ENCODE measurements at regions not wholly inside any gene's neighbourhood (a gene's known extent, or its start where the extent isn't known, plus 50 kb on each side); places are given as distances from the start of the nearest gene placed in this dataset.

DNA sequence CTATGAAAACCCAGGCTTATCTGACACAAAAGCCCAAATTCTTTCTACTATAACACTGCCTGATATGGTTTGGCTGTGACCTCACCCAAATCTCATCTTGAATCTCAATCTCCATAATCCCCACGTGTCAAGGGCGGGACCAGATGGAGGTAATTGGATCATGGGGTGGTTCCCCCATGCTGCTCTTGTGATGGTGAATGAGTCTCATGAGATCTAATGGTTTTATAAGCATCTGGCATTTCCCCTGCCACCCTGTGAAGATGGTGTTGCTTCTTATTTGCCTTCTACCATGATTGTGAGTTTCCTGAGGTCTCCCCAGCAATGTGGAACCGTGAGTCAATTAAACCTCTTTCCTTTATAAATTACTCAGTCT, 123.3 kb upstream of the USP24 start:
- DNase-seq (ENCODE audit: low read depth, low spot score), result no peak

DNA sequence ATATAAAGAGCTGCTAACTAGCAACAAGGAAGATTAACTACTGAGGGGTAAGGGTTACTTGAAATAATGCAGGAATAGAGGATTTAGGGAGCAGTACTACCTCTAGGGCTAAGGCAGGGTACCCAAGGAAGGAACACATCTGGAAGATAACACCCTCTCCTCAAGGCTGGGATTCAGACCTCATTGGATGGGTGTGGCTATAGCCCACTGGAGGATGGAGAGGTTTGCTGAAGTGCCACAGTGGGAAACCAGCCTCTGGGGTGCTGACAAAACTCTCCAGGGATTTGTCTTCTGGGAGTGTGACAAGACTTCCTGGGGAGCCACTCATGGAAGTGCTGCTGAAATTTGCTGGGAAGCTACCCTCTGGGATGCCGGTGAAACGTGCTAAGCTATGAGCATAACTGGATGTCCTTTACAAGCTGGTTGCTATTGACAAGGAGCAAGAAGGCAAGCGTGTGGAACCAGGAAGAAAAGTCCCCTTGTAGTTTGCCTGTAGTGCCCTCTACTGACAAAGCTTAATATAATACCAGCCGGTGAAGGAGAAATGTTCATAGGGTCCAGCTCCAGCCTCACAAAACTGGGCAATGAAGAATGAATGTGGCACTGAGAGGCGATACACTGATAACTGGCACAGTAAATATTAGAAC, 122.8 kb upstream of the USP24 start:
- DNase-seq (ENCODE audit: low read depth, low spot score), result no peak

GRCh38 chr1:55334797-55335196, 119.6 kb upstream of the USP24 start:
- no peak for DNase-seq (ENCODE audit: low read depth, low spot score)

DNA sequence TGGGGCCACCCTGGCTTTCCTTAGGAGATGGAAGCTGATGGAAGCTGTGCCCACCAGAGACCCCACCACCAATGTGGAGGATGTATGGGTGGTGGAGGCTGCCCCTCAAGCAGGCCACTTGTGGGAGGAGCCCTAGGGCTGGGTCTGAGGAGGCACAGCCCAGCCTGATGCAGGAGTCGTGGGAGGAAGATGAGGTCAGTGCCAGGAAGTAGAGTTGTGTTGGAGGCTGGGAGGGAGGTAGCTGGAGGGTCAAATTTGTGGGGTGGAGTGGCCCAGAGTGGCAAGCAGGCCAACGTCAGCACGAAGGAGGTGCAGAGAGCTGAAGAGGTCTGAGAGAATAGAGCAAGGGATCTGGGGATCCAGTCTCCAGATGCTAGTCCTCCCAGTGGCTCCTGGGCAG, 119.0 kb upstream of the USP24 start:
- no peak for DNase-seq (ENCODE audit: low read depth, low spot score)

DNA sequence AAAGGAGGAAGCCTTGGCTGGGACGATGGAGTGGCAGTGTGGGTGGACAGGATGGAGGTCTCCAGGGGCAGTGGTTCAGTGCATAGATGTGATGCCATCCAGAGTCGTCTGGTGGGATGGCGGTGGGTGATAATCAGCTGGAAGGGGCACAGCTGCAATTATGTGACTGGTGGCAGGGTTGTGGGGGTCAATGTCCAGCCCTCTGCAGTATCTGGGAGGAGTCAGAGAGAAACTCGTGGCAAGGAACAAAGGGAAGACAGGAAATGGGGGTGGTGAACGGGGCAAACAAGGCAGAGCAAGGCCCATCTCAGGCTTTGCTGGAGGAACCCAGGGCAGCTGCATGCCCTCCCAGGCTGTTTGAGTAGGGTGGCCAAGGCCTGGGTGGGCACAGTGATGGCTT, 118.3 kb upstream of the USP24 start:
- no peak for DNase-seq (ENCODE audit: low read depth, low spot score)

DNA sequence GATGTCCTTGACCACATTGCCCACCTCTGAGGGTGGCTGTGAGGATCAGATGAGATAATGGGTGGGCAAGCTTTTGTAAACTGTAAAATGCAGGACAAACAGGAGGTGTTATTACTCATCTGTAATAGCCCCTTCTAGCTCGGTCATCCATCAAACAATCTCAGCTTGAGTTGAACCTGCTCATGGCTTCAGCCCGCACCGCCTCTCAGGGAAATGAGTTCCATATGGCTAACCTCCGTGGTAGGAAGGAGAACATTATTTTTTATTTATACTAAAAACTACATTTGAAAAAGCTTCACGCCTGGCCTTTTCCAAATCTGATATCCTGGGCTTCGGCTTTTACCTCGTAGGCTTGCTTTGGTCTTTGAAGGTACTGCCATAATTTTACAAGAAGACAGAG, 116.2 kb upstream of the USP24 start:
- DNase-seq (ENCODE audit: low read depth, low spot score), result no peak

- no peak for DNase-seq (ENCODE audit: low read depth, low spot score)
Observed at GRCh38 chr1:55329808-55330432, 114.8 kb upstream of the USP24 start.

GRCh38 chr1:55329091-55329490, 113.9 kb upstream of the USP24 start:
- DNase-seq (ENCODE audit: low read depth, low spot score), result no peak

DNA sequence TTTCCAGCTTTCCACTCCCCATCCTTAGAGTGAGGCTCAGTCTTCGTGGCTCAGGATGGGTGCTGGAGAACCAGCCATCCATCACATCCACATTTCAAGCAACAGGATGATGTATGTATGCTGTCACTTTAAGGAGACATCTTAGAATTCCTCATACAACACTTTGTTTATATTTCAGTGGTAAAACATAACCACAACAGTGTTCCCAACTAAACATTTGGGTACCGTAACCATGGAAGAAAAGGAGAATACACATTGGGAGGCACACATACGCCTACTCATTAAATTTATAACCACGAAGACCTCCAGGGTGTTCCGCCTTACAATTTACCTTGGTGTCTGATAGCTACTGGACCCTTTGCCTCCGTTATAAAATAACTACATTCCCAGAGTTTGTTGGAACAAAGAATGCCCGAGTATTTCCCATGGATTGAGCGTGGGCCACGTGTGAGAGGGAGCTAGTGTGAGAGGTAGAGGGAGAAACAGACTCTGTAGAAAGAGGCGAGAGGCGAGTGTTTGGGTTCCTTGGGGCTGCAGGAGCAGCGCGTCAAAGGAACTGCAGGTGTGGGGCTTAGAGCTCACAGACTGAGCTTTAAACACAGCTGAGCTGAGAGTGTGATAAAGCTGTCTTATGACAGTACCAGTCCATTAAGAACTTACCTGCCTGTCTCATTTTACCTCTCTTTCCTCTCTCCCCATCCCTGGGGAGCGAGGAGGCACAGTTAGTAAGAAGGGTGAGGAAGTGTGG, 111.5 kb upstream of the USP24 start:
- no peak for DNase-seq (ENCODE audit: low read depth, low spot score)

GRCh38 chr1:55323760-55324159, 108.6 kb upstream of the USP24 start:
- no peak for DNase-seq (ENCODE audit: low read depth, low spot score)

GRCh38 chr1:55322842-55323241, 107.7 kb upstream of the USP24 start:
- no peak for DNase-seq (ENCODE audit: low read depth, low spot score)

DNA sequence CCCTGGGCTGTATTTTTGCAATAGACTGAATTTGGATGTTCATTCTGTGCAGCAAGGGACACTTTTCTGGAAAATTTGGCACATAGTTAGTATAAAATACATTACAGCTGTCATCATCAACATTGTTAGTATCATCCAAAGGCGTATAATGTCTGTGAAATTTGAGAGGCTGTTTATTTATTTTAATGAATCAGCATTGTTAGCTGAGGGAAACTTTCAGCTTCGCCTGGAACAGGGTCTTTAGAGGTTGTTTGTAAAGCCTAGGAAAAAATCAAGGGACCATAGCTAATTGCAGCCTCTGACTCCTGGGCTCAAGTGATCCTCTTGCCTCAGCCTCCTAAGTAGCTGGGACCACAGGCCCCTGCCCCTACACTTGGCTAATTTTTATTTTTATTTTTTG, 106.8 kb upstream of the USP24 start:
- no peak for DNase-seq (ENCODE audit: low read depth, low spot score)

- DNase-seq (ENCODE audit: low read depth, low spot score), result no peak
Observed at GRCh38 chr1:55320891-55321290, 105.7 kb upstream of the USP24 start.

DNA sequence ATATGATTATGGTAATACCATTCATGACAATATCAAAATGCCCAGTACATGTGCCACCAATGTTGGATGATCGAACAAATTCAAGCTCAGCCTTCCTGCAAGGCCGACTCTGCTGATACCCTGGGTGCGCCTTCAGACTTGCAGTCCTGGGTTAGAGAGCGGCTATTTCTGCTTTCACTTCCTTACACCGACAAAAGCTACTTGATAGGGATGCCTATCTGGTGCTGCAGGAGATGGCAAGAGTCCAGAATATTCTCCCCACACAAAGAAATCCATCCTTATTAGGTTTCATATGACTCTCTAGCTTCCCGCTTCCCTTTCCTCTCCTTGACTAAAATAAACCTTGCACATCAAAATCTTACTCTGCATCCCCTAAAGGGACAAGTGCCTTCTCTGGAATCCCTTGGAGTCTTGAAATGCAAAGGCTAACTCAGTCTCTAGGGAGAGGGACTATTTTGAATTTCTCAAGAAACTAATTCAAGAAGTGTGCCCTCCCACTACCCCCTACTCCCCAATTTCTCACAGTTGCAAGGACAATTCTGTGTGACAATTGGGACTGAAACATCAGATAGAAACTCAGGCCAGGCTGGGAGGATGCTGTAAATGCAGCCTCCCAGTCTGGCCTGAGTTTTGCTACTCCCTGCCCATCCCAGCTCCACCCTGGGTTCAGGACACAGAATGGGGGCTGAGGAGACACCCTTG, 103.1 kb upstream of the USP24 start:
- DNase-seq (ENCODE audit: low read depth, low spot score), result no peak

DNA sequence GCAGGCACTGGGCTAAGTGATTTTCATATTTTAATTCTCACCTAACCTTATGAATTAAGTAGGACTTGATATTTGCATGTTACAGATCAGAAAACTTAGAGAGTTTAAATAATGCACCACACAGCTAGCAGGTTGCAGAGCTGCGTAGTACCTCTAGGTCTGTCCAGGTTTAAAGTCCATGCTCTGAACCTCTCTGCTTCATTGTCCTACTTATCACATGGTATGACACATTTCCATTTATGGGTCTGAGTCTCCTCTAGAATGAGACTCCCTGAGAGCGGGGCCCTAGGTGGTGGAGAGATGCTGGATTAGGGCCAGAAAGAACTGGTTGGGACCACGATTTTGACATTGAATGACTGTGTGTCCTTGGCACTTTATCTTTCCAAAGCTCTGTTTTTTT, 102.5 kb upstream of the USP24 start:
- DNase-seq (ENCODE audit: low read depth, low spot score), result no peak

DNA sequence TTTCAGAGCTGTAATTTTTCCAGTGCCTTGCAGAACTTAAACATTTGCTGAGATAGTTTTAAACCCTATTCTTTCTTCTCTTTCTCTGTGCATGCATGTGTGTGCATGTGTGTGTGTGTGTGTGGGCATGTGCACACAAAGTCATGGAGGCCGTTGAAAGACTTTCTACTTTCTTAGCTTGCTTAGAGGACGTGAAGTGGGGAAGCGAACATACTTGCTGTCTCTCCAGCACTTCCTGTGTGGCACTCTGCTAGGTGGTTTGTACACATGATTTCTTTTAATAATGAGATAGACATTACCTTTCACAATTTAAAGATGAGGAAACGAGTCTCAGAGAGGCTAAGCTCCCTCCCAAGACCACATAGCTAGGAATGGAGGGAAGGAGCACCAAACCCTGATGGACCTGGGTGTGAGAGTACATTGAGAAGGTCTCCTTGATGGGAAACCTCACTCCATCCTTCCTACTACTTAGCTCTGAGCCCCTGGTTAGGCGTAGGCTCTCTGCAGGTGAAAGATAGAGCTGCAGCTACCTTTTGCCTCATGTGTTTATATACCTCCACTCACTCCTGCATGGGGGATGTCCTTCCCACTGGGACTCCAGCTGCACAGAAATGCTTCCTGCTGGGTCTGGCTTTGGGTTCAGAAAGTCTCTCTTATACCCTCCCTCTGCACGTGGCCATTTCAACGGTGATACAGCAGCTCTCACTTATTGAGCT, 101.9 kb upstream of the USP24 start:
- DNase-seq (ENCODE audit: low read depth, low spot score), result no peak

DNA sequence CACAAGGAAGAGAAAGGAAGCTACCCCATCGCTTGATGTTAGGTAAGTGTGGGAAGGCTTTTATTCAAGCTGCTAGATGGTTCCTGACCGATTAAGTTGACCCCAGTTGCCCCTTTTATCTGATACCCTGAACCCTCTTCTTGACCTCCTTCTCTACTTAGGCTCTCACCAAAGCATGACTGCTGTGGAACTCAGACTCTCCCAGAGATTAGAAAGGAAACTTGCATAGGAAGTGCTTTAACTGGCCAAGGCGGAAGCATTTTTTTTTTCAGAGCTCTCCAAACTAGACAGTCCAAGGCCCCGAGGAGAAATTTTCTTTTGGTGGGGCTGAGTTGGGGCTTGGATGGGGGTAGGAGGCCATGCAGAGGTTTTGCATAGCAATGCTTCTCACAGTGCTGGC, 101.3 kb upstream of the USP24 start:
- DNase-seq (ENCODE audit: low read depth, low spot score), result no peak

DNA sequence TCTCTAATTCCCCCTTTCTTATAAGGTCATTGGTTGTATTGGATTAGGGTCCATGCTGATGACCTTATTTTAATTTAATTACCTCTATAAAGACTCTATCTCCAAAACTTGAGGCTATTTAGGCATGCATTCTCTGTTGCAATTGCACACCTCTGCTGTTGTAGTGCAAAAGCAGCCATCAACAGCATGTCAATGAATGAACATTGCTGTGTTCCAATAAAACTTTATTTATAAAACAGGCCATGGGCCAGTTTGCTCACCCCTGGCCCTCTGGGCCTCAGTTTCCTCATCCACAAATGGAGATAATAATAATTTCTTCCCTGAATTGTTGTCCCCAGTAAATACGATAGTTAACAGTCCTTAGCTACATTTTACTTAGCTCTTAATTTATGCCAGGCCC, 100.4 kb upstream of the USP24 start:
- DNase-seq (ENCODE audit: low read depth, low spot score), result no peak

DNA sequence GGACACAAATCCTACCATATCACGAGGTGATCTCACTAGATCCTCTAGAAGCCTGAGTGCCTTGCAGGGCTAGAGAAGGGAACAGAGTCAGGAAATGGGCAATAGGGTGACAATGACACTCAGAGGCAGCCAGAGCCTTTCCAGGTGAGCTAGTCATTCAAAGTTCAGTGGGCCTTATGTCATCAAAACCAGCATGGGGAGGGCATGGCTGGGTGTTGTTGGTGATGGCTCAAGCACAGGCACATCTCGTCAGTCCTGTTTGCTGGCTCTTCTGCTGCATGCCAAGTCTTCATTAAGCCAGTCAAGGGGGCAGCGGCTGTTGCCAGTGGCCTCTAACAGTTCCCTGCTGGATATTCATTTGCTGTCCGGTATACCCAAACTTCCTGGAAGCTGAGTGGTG, 99.6 kb upstream of the USP24 start:
- DNase-seq (ENCODE audit: low read depth, low spot score), result no peak

GRCh38 chr1:55313903-55314302, 98.7 kb upstream of the USP24 start:
- DNase-seq (ENCODE audit: low read depth, low spot score), result no peak

DNA sequence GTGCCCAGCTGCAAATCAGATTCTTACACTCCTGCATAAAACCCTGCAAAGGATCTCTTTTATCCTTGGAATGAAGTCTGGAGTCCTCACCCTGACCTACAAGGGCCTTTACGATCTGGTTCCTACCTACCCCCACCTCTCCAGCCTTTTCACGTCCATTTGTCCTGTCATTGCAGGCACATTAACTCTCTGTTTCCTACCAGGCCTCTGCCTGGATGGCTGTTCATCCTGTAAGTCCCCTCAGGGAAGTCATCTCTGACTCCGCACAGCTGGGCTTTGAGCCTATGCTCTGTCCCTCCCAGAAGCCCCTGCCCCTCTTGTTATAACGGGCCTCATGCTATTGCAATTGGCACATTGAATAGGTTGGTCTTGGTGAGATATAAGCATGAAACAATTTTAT, 96.8 kb upstream of the USP24 start:
- DNase-seq (ENCODE audit: low read depth, low spot score), result no peak

DNA sequence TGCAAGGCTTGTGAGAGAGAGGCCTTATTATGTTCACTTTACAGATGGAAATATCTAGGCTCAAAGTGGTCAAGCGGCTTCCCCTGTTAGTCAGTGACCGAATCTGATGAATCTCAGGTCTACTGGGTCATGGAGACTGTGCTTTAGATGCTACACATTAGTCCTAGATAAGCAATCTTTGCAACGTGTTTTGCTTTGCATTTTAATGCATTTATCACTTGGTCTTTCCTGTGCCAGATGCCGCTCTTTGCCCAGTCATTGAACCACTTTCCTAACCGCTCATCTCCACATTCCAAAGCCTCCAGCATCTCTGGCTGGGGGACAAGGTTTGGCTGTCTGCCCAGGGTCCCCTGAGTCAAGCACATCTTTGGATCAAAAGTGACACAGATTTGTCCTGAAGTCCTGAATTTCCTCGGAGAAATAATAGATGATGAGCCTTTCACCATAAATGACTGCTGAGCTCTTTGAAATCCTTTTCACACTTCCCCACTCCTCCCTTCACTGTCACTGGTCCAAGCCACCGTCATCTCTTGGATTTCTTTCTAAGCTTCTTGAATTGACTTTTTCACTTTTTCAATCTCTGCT, 96.0 kb upstream of the USP24 start:
- no peak for DNase-seq (ENCODE audit: low read depth, low spot score)

All from activated CD4-positive, CD25-positive, alpha-beta regulatory T cell treated with anti-CD3 and anti-CD28 coated beads, Interleukin-2, amount 50 U/mL, for 16 hours (primary cell).